Stimulated activated naive B cell treated with anti-CD40 and anti-IgM and Interleukin-4, amounts not matched to agents 10 μg/mL and 1 μg/mL and 100 μg/mL, for 72 hours (primary cell): ENCODE measurements at regions not wholly inside any gene's neighbourhood (a gene's known extent, or its start where the extent isn't known, plus 50 kb on each side); places are given as distances from the start of the nearest gene placed in this dataset.

Experiments
- ATAC-seq, 2 donors: fragments of 150-1000 bp; cut with Tn5 transposase; replicated peaks; 2 replicates each; pipeline ENCODE4 v1.10.0; 2021; ENCODE audit warnings: moderate library complexity in 1 of 2
- DNase-seq: peaks from one replicate; pipeline ENCODE4 v3.0.0; 2021
- H3K27ac Mint-ChIP-seq: one replicate; pipeline ENCODE4 v1.8.0; 2022; ENCODE audit warnings: mild to moderate bottlenecking, mixed read lengths
- H3K27me3 Mint-ChIP-seq, 2 donors: one replicate each; pipeline ENCODE4 v1.8.0; 2022; ENCODE audit warnings: mixed read lengths in 2 of 2
- H3K36me3 Mint-ChIP-seq, 2 donors: one replicate each; pipeline ENCODE4 v1.8.0; 2022; ENCODE audit warnings: mixed read lengths in 2 of 2, mild to moderate bottlenecking in 1 of 2
- H3K4me1 Mint-ChIP-seq, 2 donors: one replicate each; pipeline ENCODE4 v1.8.0; 2022; ENCODE audit warnings: mixed read lengths in 2 of 2, mild to moderate bottlenecking in 1 of 2
- H3K4me3 Mint-ChIP-seq, 2 donors: one replicate each; pipeline ENCODE4 v1.8.0; 2022; ENCODE audit warnings: mild to moderate bottlenecking in 2 of 2, mixed read lengths in 2 of 2, moderate library complexity in 1 of 2
- H3K9me3 Mint-ChIP-seq, 2 donors: one replicate each; pipeline ENCODE4 v1.8.0; 2022; ENCODE audit warnings: mixed read lengths in 2 of 2, mild to moderate bottlenecking in 1 of 2

- ATAC-seq = no peak
- H3K27ac Mint-ChIP-seq = no peak overlapping the region
- no peak overlapping the region for H3K4me3 Mint-ChIP-seq
- peaks cover 4% of the 10 kb centered on the region in 2 donors for H3K9me3 Mint-ChIP-seq
- H3K27me3 Mint-ChIP-seq = peaks cover 4% of the 10 kb centered on the region in 2 donors
- H3K4me1 Mint-ChIP-seq = no peaks in the 10 kb centered on the region
- H3K36me3 Mint-ChIP-seq = no peaks in the 10 kb centered on the region
- no peak for DNase-seq
Measured at GRCh38 chr9:87292449-87293191, 205.0 kb upstream of the DAPK1 start.

- no peak for ATAC-seq
- Mint-ChIP-seq H3K9me3 (peaks cover 4% of the 10 kb centered on the region in 2 donors), H3K4me1 (no peaks in the 10 kb centered on the region), H3K36me3 (no peaks in the 10 kb centered on the region), H3K4me3 (no peak overlapping the region), H3K27me3 (peaks cover 4% of the 10 kb centered on the region in 2 donors), H3K27ac (no peak overlapping the region)
- DNase-seq = no peak
Measured at GRCh38 chr9:87294126-87294525, 203.5 kb upstream of the DAPK1 start.

- ATAC-seq (no peak), DNase-seq (no peak)
- Mint-ChIP-seq H3K4me1 (no peaks in the 10 kb centered on the region), H3K27me3 (peaks cover 3 to 4% of the 10 kb centered on the region in 2 donors), H3K4me3 (no peak overlapping the region), H3K9me3 (no peaks in the 10 kb centered on the region), H3K36me3 (no peaks in the 10 kb centered on the region), H3K27ac (no peak overlapping the region)
Measured at GRCh38 chr9:87300915-87301314, 196.8 kb upstream of the DAPK1 start.

GRCh38 chr9:87301371-87301770 lies 196.3 kb upstream of the DAPK1 start:
- H3K4me3 Mint-ChIP-seq = no peak overlapping the region
- no peaks in the 10 kb centered on the region for H3K9me3 Mint-ChIP-seq
- no peaks in the 10 kb centered on the region for H3K4me1 Mint-ChIP-seq

GRCh38 chr9:87305151-87305550 lies 192.5 kb upstream of the DAPK1 start:
- no peaks in the 10 kb centered on the region for H3K9me3 Mint-ChIP-seq
- no peaks in the 10 kb centered on the region for H3K4me1 Mint-ChIP-seq
- DNase-seq (no peak), ATAC-seq (no peak)
- peaks cover 4 to 5% of the 10 kb centered on the region in 2 donors for H3K27me3 Mint-ChIP-seq
- H3K27ac Mint-ChIP-seq = no peak overlapping the region
- H3K36me3 Mint-ChIP-seq = no peaks in the 10 kb centered on the region
- H3K4me3 Mint-ChIP-seq = no peak overlapping the region

More at GRCh38 chr9:87301371-87301770, 196.3 kb upstream of the DAPK1 start:
- H3K36me3 Mint-ChIP-seq = no peaks in the 10 kb centered on the region
- H3K27ac Mint-ChIP-seq = no peak overlapping the region
- peaks cover 3 to 4% of the 10 kb centered on the region in 2 donors for H3K27me3 Mint-ChIP-seq
- DNase-seq (no peak), ATAC-seq (no peak)

GRCh38 chr9:87306006-87306405 lies 191.7 kb upstream of the DAPK1 start:
- no peak overlapping the region for H3K4me3 Mint-ChIP-seq
- H3K27ac Mint-ChIP-seq = no peak overlapping the region
- DNase-seq = no peak
- peaks cover 4% of the 10 kb centered on the region in 2 donors for H3K27me3 Mint-ChIP-seq
- no peak for ATAC-seq
- H3K9me3 Mint-ChIP-seq = no peaks in the 10 kb centered on the region
- no peaks in the 10 kb centered on the region for H3K4me1 Mint-ChIP-seq
- H3K36me3 Mint-ChIP-seq = no peaks in the 10 kb centered on the region

- ATAC-seq = no peak
- DNase-seq = no peak
- no peaks in the 10 kb centered on the region for H3K4me1 Mint-ChIP-seq
- H3K27ac Mint-ChIP-seq = no peak overlapping the region
- H3K9me3 Mint-ChIP-seq = peaks cover 0 to 5% of the 10 kb centered on the region in 2 donors
- no peak overlapping the region for H3K4me3 Mint-ChIP-seq
- H3K27me3 Mint-ChIP-seq = peaks cover 0 to 4% of the 10 kb centered on the region in 2 donors
- H3K36me3 Mint-ChIP-seq = no peaks in the 10 kb centered on the region
Measured at GRCh38 chr9:87307848-87308247, 189.8 kb upstream of the DAPK1 start.

- no peaks in the 10 kb centered on the region for H3K36me3 Mint-ChIP-seq
- ATAC-seq (no peak), DNase-seq (no peak)
- H3K27ac Mint-ChIP-seq = no peak overlapping the region
- peaks cover 0 to 4% of the 10 kb centered on the region in 2 donors for H3K27me3 Mint-ChIP-seq
- no peaks in the 10 kb centered on the region for H3K4me1 Mint-ChIP-seq
- no peak overlapping the region for H3K4me3 Mint-ChIP-seq
- peaks cover 4 to 7% of the 10 kb centered on the region in 2 donors for H3K9me3 Mint-ChIP-seq
Measured at GRCh38 chr9:87309236-87309635, 188.4 kb upstream of the DAPK1 start.

- Mint-ChIP-seq H3K4me1 (no peaks in the 10 kb centered on the region), H3K4me3 (no peak overlapping the region), H3K27me3 (peaks cover 0 to 4% of the 10 kb centered on the region in 2 donors), H3K36me3 (no peaks in the 10 kb centered on the region), H3K27ac (no peak overlapping the region), H3K9me3 (peaks cover 4 to 9% of the 10 kb centered on the region in 2 donors)
- DNase-seq (no peak), ATAC-seq (no peak)
Measured at GRCh38 chr9:87310827-87311523, 186.7 kb upstream of the DAPK1 start.

GRCh38 chr9:87319656-87320055 lies 178.0 kb upstream of the DAPK1 start:
- no peak for ATAC-seq
- Mint-ChIP-seq H3K4me3 (no peak overlapping the region), H3K27ac (no peak overlapping the region), H3K9me3 (peaks cover 0 to 2% of the 10 kb centered on the region in 2 donors), H3K27me3 (peaks cover 0 to 5% of the 10 kb centered on the region in 2 donors), H3K36me3 (no peaks in the 10 kb centered on the region), H3K4me1 (no peaks in the 10 kb centered on the region)
- no peak for DNase-seq

- peaks cover 0 to 5% of the 10 kb centered on the region in 2 donors for H3K27me3 Mint-ChIP-seq
Measured at GRCh38 chr9:87320146-87320884, 177.4 kb upstream of the DAPK1 start.

GRCh38 chr9:87322840-87323635 lies 174.6 kb upstream of the DAPK1 start:
- Mint-ChIP-seq H3K4me3 (no peak overlapping the region), H3K9me3 (no peaks in the 10 kb centered on the region), H3K27ac (no peak overlapping the region), H3K4me1 (no peaks in the 10 kb centered on the region), H3K27me3 (peaks cover 8 to 10% of the 10 kb centered on the region in 2 donors), H3K36me3 (no peaks in the 10 kb centered on the region)
- DNase-seq = no peak
- ATAC-seq = no peak

More at GRCh38 chr9:87320146-87320884, 177.4 kb upstream of the DAPK1 start:
- no peak overlapping the region for H3K27ac Mint-ChIP-seq
- H3K9me3 Mint-ChIP-seq = peaks cover 0 to 2% of the 10 kb centered on the region in 2 donors
- ATAC-seq (no peak), DNase-seq (no peak)
- no peaks in the 10 kb centered on the region for H3K36me3 Mint-ChIP-seq
- no peaks in the 10 kb centered on the region for H3K4me1 Mint-ChIP-seq
- no peak overlapping the region for H3K4me3 Mint-ChIP-seq

GRCh38 chr9:87323928-87324327 lies 173.7 kb upstream of the DAPK1 start:
- DNase-seq (no peak), ATAC-seq (no peak)
- no peaks in the 10 kb centered on the region for H3K9me3 Mint-ChIP-seq
- peaks cover 8 to 10% of the 10 kb centered on the region in 2 donors for H3K27me3 Mint-ChIP-seq
- no peak overlapping the region for H3K4me3 Mint-ChIP-seq
- H3K4me1 Mint-ChIP-seq = no peaks in the 10 kb centered on the region
- no peaks in the 10 kb centered on the region for H3K36me3 Mint-ChIP-seq
- H3K27ac Mint-ChIP-seq = no peak overlapping the region
